HFF-Myc (cell line): ENCODE measurements at regions not wholly inside any gene's neighbourhood (a gene's known extent, or its start where the extent isn't known, plus 50 kb on each side); places are given as distances from the start of the nearest gene placed in this dataset.

Experiments
- DNase-seq: peaks from one replicate; pipeline ENCODE4 v3.0.0-alpha.2; 2011; ENCODE audit warnings: low read depth; ENCODE audit errors: extremely low read depth
- H3K4me3 ChIP-seq: replicated peaks from 2 replicates; pipeline ENCODE4 v1.5.1; 2011; ENCODE audit warnings: low read depth, mild to moderate bottlenecking, control low read depth, low read length
- CTCF ChIP-seq: IDR thresholded peaks from 2 replicates; pipeline ENCODE4 v1.5.1; 2012; ENCODE audit warnings: mild to moderate bottlenecking, low read depth, low read length, control low read depth; ENCODE audit errors: missing control alignments

- TF ChIP-seq CTCF = no peak
- no peak overlapping the region for H3K4me3 ChIP-seq
- DNase-seq = no peak
Observed at GRCh38 chr20:39849171-39849570, 839.9 kb downstream of the MAFB start.

DNA sequence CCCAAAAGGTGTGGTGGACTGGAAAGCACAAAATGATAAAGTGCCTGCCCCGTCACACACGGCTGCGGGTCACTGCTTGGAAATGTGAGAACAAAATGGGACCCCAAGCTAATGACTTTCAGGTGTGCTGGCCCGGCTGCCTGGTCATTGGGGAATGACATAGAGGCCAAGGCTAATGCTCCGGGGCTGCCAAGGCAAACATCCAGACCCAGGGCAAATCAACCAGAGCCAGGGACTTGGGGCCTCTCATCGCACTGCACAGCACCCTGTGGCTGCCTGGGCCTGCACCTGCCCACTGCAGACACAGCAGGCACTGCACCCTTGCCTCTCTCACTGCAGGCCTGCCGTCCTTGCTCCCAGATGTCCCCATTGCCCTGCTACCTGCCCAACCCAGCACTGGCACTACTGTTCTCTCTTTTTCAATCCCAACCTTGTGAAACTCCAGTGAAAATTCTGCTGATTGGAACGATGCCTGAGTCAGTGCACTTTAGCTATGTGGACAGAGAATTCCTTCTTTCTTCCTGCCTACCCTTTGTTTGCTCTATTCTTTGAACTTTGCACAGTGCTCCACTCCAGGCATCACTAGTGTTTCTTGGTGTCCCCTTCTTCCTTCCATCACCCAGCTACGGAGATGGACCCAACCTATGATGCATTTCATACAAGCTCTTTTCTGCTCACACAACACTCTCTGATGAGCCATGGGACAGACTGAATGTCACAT lies 849.5 kb downstream of the MAFB start:
- no peak for TF ChIP-seq CTCF
- DNase-seq = no peak

GRCh38 chr20:39837561-39837960 lies 851.5 kb downstream of the MAFB start:
- H3K4me3 ChIP-seq = no peak overlapping the region
- no peak for DNase-seq
- TF ChIP-seq CTCF = no peak

More for the DNA sequence above, 849.5 kb downstream of the MAFB start:
- H3K4me3 ChIP-seq = no peak overlapping the region

DNA sequence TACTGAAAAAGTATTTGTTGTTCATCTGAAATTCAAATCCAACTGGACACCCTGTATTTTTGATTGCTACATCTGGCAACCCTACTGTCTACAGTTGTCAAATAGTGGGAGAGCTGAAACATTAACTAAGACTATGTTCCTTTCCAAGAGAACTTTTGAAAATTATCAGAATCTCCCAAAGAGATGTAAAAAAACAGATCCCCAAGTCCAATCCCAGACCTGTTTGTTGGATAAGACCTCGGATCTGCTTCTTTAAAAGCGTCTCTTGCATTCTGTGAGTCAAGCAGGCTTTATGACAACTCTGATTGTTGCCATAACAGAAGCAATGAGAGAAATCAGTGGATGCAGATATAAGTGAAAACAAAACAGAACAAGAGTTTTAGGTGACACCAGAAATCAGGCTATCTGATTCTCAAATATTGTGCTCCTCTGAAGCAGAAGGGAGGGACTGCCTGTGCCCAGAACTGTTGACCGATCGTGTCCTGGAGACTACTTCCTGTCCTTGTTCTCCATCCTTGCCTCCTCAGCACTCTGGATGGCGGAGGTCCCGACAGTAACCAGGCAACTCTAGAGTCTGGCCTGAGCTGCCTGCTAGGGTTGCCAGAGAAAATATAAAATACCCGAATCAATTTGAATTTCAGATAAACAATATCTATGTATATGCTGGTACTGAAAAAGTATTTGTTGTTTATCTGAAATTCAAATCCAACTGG lies 853.8 kb downstream of the MAFB start:
- H3K4me3 ChIP-seq = no peak overlapping the region
- no peak for TF ChIP-seq CTCF
- DNase-seq = no peak

GRCh38 chr20:39830903-39831302 lies 858.1 kb downstream of the MAFB start:
- H3K4me3 ChIP-seq = no peak overlapping the region
- no peak for TF ChIP-seq CTCF
- no peak for DNase-seq

DNA sequence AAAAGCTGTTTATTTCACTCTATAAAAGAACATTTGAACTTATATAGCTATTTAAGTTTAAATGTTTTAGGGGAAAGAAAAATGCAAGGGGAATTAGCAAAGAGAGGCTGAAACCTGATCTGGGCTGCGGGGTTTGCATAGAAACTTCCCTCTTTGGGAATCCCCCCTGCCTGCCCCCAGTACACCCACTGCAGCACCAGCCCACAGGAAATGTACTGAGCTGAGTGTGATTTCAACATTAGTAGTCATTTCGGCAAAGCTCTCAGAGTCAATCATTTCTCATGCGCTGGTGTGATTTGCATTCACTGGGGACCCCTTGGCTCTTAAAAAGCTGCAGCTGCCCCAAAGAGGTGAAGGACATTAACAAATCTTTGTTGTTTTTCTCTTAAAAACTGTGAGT lies 859.4 kb downstream of the MAFB start:
- no peak for DNase-seq
- no peak for TF ChIP-seq CTCF
- no peak overlapping the region for H3K4me3 ChIP-seq
